Right renal pelvis (tissue), 4 donors: ENCODE measurements at regions not wholly inside any gene's neighbourhood (a gene's known extent, or its start where the extent isn't known, plus 50 kb on each side); places are given as distances from the start of the nearest gene placed in this dataset.

ENCODE experiments used
- DNase-seq, 4 donors: peaks; one replicate each; pipeline ENCODE4 v3.0.0-alpha.2; 2013; ENCODE audit warnings: low read depth in 4 of 4, low spot score in 3 of 4, missing footprints in 1 of 4

DNA sequence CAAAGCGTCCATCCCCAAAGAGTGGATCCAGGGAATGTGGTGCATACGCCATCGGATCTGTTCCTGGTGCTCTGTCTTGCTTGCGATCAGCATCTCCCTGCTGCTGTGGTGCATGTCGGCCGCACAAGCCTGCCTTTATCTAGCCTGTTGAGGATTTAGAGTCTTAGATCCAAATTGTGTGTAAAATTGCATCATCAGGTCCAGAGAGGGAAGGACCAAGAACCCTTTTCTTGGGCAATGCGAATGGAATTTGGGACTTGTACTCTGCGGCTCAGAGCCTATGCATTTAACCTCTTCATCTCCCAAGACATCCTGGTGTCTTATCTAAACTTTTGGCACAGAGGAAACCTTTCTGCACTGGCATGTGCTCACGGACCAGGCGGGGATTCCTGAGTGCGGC, 1238.7 kb downstream of the TBC1D22A start:
- no peak for DNase-seq

- no peak for DNase-seq
Measured at GRCh38 chr22:47997612-47998011, 1235.2 kb downstream of the TBC1D22A start.

GRCh38 chr22:47997052-47997590, 1234.7 kb downstream of the TBC1D22A start:
- DNase-seq: no peak

GRCh38 chr22:47996446-47996857, 1234.0 kb downstream of the TBC1D22A start:
- no peak for DNase-seq

DNA sequence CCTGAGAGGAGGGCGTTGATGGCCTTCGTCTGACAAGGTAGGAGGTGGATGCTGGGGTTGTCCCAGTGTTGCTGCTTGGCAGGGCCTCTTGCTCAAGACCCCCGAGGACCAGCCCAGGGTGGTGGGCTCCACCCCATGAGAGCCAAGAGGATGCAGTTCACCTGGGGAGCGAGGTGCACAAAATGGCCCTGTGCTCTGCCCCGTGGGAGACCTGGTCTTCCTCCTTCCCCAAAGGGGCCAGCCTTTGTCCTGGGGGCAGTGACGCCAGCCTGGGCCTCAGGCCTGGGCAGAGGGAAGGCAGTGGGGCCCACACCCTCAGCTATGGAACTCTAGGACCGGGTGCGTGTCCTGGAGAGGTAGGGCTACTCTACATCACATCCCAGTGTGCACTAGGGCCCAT, 1233.3 kb downstream of the TBC1D22A start:
- no peak for DNase-seq

DNA sequence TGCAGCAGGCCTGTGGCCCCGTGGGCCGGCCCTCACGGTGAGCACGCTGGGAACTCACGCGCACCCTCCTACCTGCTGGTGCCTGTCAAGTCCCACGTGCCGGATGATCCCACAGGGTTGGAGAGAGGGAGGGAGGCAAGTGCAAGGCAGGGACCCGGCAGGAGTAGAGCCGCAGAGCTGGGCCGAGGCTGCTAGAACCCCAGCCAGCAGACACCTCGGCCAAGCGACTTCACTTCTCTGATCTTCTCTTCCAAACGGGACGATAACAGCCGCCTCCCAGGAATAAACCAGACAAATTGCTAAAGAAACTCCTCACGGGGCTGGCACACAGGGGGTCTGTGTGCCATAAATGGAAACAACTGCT, 1232.8 kb downstream of the TBC1D22A start:
- no peak for DNase-seq

DNA sequence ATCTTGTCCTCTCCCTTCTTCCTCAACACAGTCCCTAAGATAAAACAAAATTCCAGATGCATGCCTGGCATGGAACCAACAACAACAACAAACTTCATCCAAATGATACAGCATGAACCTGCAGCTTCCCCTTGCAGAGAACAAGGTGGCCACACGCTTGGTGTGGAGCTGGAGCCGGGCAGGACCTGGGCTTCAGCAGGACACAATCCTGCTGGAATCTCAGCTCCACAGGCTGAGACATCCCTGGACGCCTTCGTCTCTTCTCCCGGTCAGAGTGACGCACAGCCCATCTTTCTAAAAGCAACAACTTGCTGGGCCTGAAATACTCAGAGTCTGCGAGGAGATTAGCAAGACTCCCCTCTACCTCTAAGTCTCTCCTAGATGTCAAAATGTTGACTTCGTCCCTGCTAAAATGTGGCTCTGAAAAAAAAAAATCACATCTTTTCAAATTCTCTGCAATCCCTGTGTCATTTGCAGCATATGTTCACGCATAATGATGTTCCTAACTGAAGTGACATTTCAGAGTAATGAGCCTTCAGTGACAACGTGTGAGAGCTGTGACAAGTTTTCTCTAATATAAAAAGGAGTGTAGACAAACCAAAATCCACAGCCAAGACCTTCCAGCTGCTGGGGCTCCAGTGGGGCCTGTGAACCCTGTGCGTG, 1232.3 kb downstream of the TBC1D22A start:
- DNase-seq: no peak

DNA sequence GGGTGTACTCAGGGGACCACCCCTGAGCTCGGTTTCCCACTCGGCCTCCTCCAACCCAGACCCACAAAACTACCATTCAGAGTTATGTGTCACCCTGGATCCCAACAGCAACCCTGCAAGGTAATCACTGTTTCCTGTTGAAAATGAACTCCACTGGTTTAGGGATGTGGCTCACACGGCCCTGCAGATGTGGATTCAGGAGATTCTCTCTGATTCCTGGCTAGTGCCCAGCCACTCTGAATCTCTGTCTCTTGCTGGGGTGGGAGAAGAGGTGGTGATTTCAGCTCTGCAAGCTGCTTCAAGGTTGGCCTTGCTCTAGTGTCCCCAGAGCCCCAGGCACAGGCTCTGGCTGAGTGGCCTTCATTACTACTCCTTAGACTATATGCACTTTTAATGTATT, 1231.6 kb downstream of the TBC1D22A start:
- no peak for DNase-seq

DNA sequence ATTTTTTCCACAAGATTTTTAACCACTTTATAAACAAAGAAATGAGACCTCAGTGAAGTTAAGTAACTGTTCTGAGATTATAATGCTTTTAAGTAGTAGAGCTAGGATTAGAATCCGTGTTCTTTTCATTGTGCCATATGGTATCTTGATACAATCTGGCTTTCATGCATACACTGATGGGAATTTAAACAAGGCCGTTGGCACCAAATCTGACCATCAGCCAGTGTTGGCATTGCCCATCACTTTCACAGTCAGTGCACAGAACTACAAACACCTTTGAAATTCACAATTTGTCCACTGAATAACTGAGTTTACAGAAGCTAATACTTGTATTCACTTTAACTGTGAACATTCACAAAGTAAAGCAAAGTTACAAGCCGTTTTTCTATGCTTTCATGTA, 1228.0 kb downstream of the TBC1D22A start:
- DNase-seq: no peak

DNA sequence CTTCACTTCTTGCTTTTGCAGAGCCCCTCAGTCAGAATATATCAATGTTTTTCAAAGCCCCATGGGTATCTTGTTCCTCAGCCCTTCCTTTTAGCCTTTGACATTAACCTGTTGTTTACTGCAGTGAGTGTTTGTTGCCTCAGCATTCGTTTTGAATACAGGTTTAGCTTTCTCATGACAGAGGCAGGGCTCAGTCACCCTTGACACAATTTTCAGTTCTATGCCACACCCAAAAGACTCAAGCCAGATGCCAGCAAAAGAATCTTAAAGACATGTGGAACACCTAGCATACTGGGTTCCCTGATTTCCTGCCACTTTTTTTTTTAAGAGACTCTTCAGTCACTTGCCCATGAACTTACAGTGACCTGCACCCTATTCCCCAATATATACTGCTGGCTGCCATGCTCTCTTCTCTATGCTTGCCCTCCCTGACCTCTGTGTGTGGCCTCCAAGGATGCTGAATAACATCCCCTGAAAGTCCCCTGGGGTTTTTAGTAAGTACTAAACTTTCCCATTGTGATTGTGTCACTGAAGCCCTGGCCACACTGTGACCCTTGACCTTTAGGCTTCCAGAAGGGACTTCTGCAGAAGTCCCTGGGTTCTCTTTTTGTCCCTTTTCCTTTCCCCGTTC, 1225.5 kb downstream of the TBC1D22A start:
- DNase-seq: no peak

- DNase-seq: no peak
Measured at GRCh38 chr22:47976219-47976618, 1213.8 kb downstream of the TBC1D22A start.

DNA sequence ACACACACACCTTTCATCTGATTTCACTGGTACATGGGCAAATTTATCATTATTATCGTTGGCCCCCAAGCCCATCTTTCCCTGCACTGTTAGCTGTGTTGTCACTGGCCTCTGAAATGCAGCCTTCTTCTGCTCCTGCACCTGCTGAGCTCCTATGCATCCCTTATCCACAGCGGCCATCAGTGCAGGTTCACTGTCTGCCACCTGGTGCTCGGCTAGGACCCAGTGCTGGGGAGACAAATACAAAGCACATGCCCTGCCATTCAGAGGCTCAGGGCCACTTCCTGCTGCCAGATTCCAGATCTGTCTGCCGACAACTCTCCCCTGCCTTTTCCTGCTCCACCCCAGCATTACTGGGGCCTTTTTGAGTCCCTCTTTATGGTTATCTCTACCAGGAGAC, 1205.4 kb downstream of the TBC1D22A start:
- DNase-seq: no peak

GRCh38 chr22:47966316-47966715, 1203.9 kb downstream of the TBC1D22A start:
- DNase-seq: no peak

- DNase-seq: no peak
Measured at GRCh38 chr22:47965896-47966295, 1203.4 kb downstream of the TBC1D22A start.

DNA sequence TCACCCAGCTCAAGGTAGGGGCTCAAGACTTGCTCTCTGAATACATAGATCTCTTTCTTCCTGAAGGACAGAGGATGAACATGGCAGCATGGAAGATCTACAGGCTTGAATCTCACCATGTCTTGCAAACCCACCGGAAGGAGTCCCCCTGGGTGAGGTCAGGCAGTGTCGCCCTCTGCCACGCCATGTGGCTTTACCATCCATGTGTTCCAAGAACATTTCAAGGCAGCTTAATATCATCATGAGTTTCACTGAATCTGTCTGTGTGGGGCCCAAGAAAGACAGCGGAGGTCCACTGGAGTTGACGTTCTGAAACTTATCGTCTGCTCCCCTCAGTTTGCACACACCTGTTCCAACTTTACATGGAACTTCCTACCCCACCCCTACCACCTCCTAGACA, 1202.6 kb downstream of the TBC1D22A start:
- DNase-seq: no peak

- no peak for DNase-seq
Measured at GRCh38 chr22:47963660-47964059, 1201.2 kb downstream of the TBC1D22A start.

GRCh38 chr22:47957649-47958048, 1195.2 kb downstream of the TBC1D22A start:
- no peak for DNase-seq

GRCh38 chr22:47954107-47954506, 1191.7 kb downstream of the TBC1D22A start:
- no peak for DNase-seq

DNA sequence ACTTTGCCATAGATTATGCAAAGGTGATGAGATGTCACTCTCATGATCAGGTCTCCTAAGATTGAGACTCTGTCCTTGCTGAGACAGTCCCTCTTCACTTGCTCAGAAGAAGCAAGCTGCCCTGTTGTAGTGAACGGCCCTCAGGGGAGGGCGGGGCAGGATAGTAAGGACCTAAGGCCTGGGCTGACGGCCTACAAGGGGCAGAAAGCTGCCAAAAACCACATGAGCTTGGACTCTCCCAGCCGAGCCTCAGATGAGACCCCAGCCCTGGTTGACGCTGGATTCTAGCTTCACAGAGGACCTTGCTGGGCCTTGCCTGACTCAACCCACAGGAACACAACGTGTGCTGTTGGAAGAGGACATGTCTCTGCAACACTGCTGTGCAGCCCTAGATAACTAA, 1182.5 kb downstream of the TBC1D22A start:
- DNase-seq: no peak

GRCh38 chr22:47943729-47944700, 1181.6 kb downstream of the TBC1D22A start:
- DNase-seq: no peak

- no peak for DNase-seq
Measured at GRCh38 chr22:47940211-47940610, 1177.8 kb downstream of the TBC1D22A start.
